ENCODE measurements at regions not wholly inside any gene's neighbourhood (a gene's known extent, or its start where the extent isn't known, plus 50 kb on each side); places are given as distances from the start of the nearest gene placed in this dataset.

DNA sequence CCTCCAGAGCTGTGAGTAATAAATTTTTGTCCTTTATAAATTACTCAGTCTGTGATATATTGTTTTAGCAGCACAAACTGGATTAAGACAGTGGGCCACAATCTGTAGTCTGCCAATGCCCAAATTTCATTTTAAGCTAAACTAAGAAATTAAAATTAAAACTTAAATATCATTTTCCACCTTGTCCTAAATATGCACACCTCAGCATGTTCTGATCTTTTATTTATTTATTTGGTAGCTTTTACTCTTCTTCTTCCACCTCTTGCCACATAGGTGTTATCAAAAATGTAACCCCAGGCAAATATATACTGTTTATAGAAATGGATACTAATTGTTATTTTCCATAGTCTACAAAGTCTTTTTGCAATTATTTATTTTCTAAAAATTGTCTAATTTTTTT is 1102.2 kb upstream of the COX7C start:
- intact Hi-C loops (cut with DNase I) = no loop called here
- Histone ChIP-seq H3K27ac (no peak overlapping the region), H3K36me3 (no peaks in the 10 kb centered on the region), H3K27me3 (no peaks in the 10 kb centered on the region), H3K4me3 (no peak overlapping the region), H3K4me1 (peaks cover 0 to 8% (median 4%) of the 10 kb centered on the region in 4 donors), H3K9me3 (no peaks in the 10 kb centered on the region)
- TF ChIP-seq POLR2A (IDR thresholded peaks at IDR 0.05) (no peak), EP300 (IDR thresholded peaks at IDR 0.05) (no peak), POLR2AphosphoS5 (IDR thresholded peaks at IDR 0.05) (no peak)
- TF ChIP-seq, protein P1, sequence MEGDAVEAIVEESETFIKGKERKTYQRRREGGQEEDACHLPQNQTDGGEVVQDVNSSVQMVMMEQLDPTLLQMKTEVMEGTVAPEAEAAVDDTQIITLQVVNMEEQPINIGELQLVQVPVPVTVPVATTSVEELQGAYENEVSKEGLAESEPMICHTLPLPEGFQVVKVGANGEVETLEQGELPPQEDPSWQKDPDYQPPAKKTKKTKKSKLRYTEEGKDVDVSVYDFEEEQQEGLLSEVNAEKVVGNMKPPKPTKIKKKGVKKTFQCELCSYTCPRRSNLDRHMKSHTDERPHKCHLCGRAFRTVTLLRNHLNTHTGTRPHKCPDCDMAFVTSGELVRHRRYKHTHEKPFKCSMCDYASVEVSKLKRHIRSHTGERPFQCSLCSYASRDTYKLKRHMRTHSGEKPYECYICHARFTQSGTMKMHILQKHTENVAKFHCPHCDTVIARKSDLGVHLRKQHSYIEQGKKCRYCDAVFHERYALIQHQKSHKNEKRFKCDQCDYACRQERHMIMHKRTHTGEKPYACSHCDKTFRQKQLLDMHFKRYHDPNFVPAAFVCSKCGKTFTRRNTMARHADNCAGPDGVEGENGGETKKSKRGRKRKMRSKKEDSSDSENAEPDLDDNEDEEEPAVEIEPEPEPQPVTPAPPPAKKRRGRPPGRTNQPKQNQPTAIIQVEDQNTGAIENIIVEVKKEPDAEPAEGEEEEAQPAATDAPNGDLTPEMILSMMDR (IDR thresholded peaks at IDR 0.05) = no peak
- no peak for DNase-seq

DNA sequence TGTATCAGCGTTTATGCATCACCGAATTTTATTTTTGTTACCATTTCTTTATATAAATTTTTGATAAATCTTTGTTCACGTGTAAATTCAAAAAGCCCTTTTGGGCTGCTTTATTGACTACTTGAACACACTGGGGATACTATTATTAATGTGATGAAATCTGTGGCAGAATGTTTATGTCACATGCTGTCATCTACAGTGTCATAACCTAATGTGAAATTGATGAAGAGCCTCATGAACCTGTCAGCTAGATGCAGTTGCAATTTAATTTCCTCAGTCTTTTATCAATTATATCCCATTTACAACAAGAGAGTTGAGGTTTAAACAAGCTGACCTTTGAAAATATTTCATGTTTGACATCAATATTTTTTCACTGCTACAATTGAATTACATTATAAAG is 1100.4 kb upstream of the COX7C start:
- Histone ChIP-seq H3K36me3 (no peaks in the 10 kb centered on the region), H3K4me3 (no peak overlapping the region), H3K27ac (no peak overlapping the region), H3K9me3 (no peaks in the 10 kb centered on the region), H3K27me3 (no peaks in the 10 kb centered on the region), H3K4me1 (peaks cover 0 to 8% (median 4%) of the 10 kb centered on the region in 4 donors)
- intact Hi-C loops (cut with DNase I) = no loop called here
- DNase-seq = no peak
- TF ChIP-seq, protein P1 (IDR thresholded peaks at IDR 0.05) = no peak
- TF ChIP-seq EP300 (IDR thresholded peaks at IDR 0.05) (no peak), POLR2A (IDR thresholded peaks at IDR 0.05) (no peak), POLR2AphosphoS5 (IDR thresholded peaks at IDR 0.05) (no peak)
- whole genome bisulfite sequencing, 2 donors = 87 to 91% methylated on average over 3 of the region's 3 CpGs

DNA sequence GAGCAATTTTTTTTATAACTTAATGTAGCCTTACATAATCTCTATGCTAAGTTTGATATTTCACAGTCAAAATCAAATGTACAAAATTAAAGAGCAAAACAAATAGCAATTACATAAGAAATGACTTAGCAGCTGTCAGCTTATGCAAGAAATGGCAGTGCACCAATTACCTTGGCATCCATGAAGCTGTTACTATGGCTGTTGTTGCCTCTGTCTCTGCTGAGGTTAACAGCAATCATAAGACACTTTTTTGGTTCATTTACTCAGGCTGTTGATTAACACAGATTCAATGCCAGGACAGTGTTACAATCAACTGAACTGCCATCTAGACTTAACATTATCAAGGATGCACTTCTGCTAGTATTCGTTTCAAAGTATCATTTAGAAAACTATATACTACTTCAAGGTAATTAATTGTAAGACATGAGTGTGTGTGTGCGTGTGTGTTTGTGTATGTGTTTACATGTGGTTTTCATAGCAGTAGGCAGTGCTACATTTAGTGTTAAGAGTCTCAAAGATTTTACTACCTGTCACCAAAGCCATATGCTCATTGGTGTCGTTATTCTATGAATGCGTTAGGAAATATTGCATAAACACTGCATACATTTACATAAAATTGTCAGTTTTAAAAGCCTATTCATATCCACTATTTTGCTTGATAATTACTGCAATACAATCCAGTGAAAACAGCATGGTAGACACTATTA is 1084.2 kb upstream of the COX7C start:
- H3K9me3 ChIP-seq = no peaks in the 10 kb centered on the region
- no peaks in the 10 kb centered on the region for H3K36me3 ChIP-seq
- no peaks in the 10 kb centered on the region for H3K4me1 ChIP-seq
- H3K27me3 ChIP-seq = no peaks in the 10 kb centered on the region
- 72 to 81% methylated on average over 4 of the region's 4 CpGs for WGBS, 2 donors
- intact Hi-C loops (cut with DNase I) = no loop called here
- no peak overlapping the region for H3K4me3 ChIP-seq
- no peak for DNase-seq
- H3K27ac ChIP-seq = no peak overlapping the region
- no peak for TF ChIP-seq POLR2A (IDR thresholded peaks at IDR 0.05)
- no peak for TF ChIP-seq EP300 (IDR thresholded peaks at IDR 0.05)

DNA sequence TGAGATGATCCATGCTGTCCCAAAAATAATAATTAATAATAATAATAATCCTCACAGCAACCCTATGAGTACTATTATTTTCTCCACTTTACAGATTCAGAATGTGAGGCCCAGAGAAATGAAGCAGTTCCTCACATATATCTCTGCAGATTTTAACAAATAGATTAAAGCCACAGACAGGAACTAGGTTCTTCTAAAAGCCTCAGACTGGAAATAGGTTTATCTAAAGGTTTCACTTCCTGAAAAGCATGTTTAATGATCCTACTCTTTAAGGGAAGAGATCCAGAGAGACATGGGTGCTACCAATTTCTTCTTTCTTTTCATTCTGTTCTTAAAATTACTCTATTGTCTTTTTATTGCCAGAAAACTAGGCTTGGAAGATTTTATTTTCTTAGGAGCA is 1079.4 kb upstream of the COX7C start:
- Histone ChIP-seq H3K4me1 (no peaks in the 10 kb centered on the region), H3K9me3 (no peaks in the 10 kb centered on the region), H3K4me3 (no peak overlapping the region), H3K27me3 (no peaks in the 10 kb centered on the region), H3K27ac (no peak overlapping the region), H3K36me3 (no peaks in the 10 kb centered on the region)
- DNase-seq = no peak
- intact Hi-C loops (cut with DNase I) = no loop called here
- TF ChIP-seq POLR2AphosphoS5 (IDR thresholded peaks at IDR 0.05) (no peak), EP300 (IDR thresholded peaks at IDR 0.05) (no peak), POLR2A (IDR thresholded peaks at IDR 0.05) (no peak)
- TF ChIP-seq, protein P1 (IDR thresholded peaks at IDR 0.05) = no peak

DNA sequence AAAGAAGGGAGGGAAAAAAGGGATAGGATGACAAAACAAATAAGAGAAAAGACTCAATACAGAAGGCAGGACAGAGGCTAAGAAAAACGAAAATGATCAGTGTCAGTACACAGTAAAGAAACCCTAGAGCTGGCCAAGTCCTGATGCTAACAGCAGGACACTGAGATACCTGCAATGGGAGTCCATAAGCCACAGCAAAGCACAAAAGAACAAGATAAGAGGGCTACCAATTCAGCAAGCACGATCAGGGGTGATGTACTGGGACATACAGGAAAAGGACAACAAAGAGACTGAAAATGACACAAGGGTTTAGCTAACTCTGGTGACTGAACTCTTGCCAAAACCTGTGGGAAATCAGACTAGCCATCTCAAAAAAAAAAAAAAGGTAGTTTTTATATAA is 1072.6 kb upstream of the COX7C start:
- WGBS, 2 donors = 10 to 38% methylated on average over 2 of the region's 2 CpGs
- H3K36me3 ChIP-seq = no peaks in the 10 kb centered on the region
- no peaks in the 10 kb centered on the region for H3K4me1 ChIP-seq
- H3K9me3 ChIP-seq = peaks cover 0 to 3% (median 0%) of the 10 kb centered on the region in 4 donors
- DNase-seq = no peak
- intact Hi-C loops (cut with DNase I) = no loop called here
- H3K27ac ChIP-seq = no peak overlapping the region
- H3K4me3 ChIP-seq = no peak overlapping the region
- no peaks in the 10 kb centered on the region for H3K27me3 ChIP-seq
- TF ChIP-seq, protein P1 (IDR thresholded peaks at IDR 0.05) = no peak
- TF ChIP-seq POLR2A (IDR thresholded peaks at IDR 0.05) (no peak), EP300 (IDR thresholded peaks at IDR 0.05) (no peak), POLR2AphosphoS5 (IDR thresholded peaks at IDR 0.05) (no peak)
